Psoas muscle (tissue), 7 donors: ENCODE measurements at regions not wholly inside any gene's neighbourhood (a gene's known extent, or its start where the extent isn't known, plus 50 kb on each side); places are given as distances from the start of the nearest gene placed in this dataset.

Experiments used
- ATAC-seq, 4 donors: fragments of 200-7000 bp; cut with Tn5 transposase; one replicate each; pipeline ENCODE4 v1.9.1; 2020; ENCODE audit warnings: moderate library complexity in 3 of 4, mild to moderate bottlenecking in 2 of 4
- DNase-seq, 2 donors: peaks; one replicate each; pipeline ENCODE4 v3.0.0-alpha.2; 2020
- H3K27ac ChIP-seq: fragments of 200-600 bp; one replicate; pipeline ENCODE4 v1.8.0; 2022
- H3K27me3 ChIP-seq, 3 donors: fragments of 200-600 bp in 1 of 3; one replicate each; pipeline versions ENCODE4 v1.6.1 to v1.8.0; 2013 to 2022; ENCODE audit warnings: low read length in 2 of 3, mild to moderate bottlenecking in 2 of 3, moderate library complexity in 1 of 3; ENCODE audit not compliant: insufficient read depth in 3 of 3
- H3K36me3 ChIP-seq, 2 donors: fragments of 200-600 bp in 1 of 2; one replicate each; pipeline versions ENCODE4 v1.6.1 to v1.8.0; 2013 to 2022; ENCODE audit warnings: low read depth in 1 of 2, mild to moderate bottlenecking in 1 of 2, moderate library complexity in 1 of 2; ENCODE audit not compliant: insufficient read depth in 1 of 2
- H3K4me1 ChIP-seq: fragments of 200-600 bp; one replicate; pipeline ENCODE4 v1.8.0; 2022
- H3K4me3 ChIP-seq: fragments of 200-600 bp; one replicate; pipeline ENCODE4 v1.8.0; 2022; ENCODE audit warnings: mild to moderate bottlenecking
- H3K9me3 ChIP-seq: fragments of 200-600 bp; one replicate; pipeline ENCODE4 v1.8.0; 2022
- WGBS, 3 donors: extraction: QIAGEN DNeasy Blood & Tissue Kit; methylation state at CpG; one replicate each; pipeline versions ENCODE4 v1.1.6 to v1.1.7; 2013; 5-methylcytosine and 5-hydroxymethylcytosine counted together
- intact Hi-C, 2 donors: fragments of 100-400 bp; cut with DNase I; formaldehyde crosslinking; loops; one replicate each; pipeline versions ENCODE4 v1.11.0 to v1.14.2; 2022
- TF ChIP-seq, protein P1 (sequence below): fragments of 200-600 bp; IDR thresholded peaks from one replicate; pipeline ENCODE4 v1.8.0; 2022; ENCODE audit warnings: antibody characterized with exemption
- donor health status: healthy with polysubstance abuse.
- donor health status: DM: no; HTN: no; CAD: no; lungs with moderate emphysema.
- donor health status: Bipolar disorder and iron deficiency.
- donor health status: healthy.
- donor health status: DM: yes; HTN: yes; CAD: no.
- donor health status: DM: no; HTN: no; CAD: no.
- donor health status: DM: yes; HTN: yes; CAD: no.

DNA sequence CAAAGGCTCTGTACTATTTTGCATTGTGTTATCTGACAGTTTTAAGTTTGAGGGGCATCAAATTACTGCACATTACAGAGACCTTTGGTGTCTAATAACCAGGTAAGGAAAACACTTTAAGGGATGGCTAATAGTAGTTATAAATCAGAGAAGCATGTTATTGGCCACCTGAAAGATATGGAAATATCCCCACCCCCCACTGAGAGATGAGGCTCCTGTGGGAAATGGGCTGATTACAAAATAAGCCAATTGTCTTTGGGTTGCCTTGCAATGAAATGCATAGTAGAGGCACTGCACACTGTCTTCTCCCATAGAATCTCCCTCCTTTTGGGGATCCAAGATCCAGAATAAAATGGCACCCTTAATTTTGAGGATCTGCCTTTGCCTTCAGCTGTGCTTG lies 91.0 kb downstream of the IGLL5 start:
- intact Hi-C loops, result no loop called here
- ATAC-seq, result no peak
- peaks cover 22% of the 10 kb centered on the region for H3K9me3 ChIP-seq
- no peak for DNase-seq
- no peak overlapping the region for H3K4me3 ChIP-seq
- TF ChIP-seq, protein P1, sequence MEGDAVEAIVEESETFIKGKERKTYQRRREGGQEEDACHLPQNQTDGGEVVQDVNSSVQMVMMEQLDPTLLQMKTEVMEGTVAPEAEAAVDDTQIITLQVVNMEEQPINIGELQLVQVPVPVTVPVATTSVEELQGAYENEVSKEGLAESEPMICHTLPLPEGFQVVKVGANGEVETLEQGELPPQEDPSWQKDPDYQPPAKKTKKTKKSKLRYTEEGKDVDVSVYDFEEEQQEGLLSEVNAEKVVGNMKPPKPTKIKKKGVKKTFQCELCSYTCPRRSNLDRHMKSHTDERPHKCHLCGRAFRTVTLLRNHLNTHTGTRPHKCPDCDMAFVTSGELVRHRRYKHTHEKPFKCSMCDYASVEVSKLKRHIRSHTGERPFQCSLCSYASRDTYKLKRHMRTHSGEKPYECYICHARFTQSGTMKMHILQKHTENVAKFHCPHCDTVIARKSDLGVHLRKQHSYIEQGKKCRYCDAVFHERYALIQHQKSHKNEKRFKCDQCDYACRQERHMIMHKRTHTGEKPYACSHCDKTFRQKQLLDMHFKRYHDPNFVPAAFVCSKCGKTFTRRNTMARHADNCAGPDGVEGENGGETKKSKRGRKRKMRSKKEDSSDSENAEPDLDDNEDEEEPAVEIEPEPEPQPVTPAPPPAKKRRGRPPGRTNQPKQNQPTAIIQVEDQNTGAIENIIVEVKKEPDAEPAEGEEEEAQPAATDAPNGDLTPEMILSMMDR, result no peak
- no peak overlapping the region for H3K27ac ChIP-seq
- H3K4me1 ChIP-seq, result no peaks in the 10 kb centered on the region
- peaks cover 0 to 3% (median 1%) of the 10 kb centered on the region in 3 donors for H3K27me3 ChIP-seq
- H3K36me3 ChIP-seq, result no peaks in the 10 kb centered on the region

DNA sequence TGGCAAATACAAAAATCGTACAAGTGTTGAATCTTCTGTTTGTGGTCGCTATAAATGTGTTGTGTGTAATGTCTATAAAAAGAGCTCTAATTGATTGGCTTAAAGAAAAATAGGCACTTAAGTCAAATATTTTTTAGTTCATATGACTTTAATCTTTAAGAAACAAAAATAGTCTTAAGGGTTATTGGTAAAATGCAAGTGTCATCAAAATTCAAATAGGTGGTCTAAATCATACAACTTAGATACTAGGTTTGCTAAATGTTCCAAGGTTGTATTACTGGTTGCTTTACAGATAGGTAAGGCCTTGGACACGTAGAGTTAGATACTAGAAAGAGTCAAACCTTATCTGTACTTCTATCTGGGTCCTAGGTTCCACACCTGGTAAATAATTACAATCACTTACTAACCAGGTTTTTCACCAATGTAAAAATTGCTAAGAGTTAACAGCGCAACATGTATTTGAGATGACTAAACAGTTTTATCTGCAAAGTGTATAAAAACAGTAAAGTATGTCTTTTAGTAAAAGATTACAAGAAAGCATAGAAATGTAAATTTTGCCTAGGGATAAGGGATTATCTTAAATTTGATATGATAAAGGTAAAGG lies 91.1 kb upstream of the GNAZ start:
- intact Hi-C loops, result no loop called here
- H3K27me3 ChIP-seq, result peaks cover 0 to 3% (median 1%) of the 10 kb centered on the region in 3 donors
- TF ChIP-seq, protein P1, result no peak
- H3K4me1 ChIP-seq, result no peaks in the 10 kb centered on the region
- 52 to 60% (median 59%) methylated on average over 4 of the region's 4 CpGs for WGBS, 3 donors
- DNase-seq (no peak), ATAC-seq (no peak)
- peaks cover 22% of the 10 kb centered on the region for H3K9me3 ChIP-seq
- H3K27ac ChIP-seq, result no peak overlapping the region
- H3K4me3 ChIP-seq, result no peak overlapping the region
- H3K36me3 ChIP-seq, result no peaks in the 10 kb centered on the region

DNA sequence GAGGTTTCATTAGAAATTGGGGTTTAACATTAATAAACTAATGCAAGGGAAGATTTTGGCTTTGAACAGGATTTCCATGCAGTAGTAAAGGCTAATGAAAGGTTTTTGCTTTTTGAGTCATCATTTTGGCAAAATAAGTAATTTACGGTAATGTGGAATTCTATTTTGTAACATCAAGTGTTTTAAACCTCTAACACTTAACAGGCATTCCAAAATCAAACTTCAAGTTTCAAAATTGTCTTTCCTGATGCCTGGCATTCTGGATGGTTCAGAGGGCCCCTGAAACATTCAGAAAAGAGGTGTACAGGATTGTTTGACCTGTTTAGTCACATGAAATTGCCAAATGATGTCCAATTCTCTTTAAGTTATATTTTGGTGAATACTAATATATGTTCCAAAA lies 90.4 kb upstream of the GNAZ start:
- H3K36me3 ChIP-seq, result no peaks in the 10 kb centered on the region
- ATAC-seq, result no peak
- H3K9me3 ChIP-seq, result peaks cover 22% of the 10 kb centered on the region
- no peaks in the 10 kb centered on the region for H3K4me1 ChIP-seq
- TF ChIP-seq, protein P1, result no peak
- H3K27me3 ChIP-seq, result peaks cover 0 to 7% (median 1%) of the 10 kb centered on the region in 3 donors
- no peak for DNase-seq
- WGBS, 3 donors, result 72 to 87% (median 80%) methylated on average over 1 of the region's 1 CpG
- H3K4me3 ChIP-seq, result no peak overlapping the region
- intact Hi-C loops, result no loop called here
- H3K27ac ChIP-seq, result no peak overlapping the region

DNA sequence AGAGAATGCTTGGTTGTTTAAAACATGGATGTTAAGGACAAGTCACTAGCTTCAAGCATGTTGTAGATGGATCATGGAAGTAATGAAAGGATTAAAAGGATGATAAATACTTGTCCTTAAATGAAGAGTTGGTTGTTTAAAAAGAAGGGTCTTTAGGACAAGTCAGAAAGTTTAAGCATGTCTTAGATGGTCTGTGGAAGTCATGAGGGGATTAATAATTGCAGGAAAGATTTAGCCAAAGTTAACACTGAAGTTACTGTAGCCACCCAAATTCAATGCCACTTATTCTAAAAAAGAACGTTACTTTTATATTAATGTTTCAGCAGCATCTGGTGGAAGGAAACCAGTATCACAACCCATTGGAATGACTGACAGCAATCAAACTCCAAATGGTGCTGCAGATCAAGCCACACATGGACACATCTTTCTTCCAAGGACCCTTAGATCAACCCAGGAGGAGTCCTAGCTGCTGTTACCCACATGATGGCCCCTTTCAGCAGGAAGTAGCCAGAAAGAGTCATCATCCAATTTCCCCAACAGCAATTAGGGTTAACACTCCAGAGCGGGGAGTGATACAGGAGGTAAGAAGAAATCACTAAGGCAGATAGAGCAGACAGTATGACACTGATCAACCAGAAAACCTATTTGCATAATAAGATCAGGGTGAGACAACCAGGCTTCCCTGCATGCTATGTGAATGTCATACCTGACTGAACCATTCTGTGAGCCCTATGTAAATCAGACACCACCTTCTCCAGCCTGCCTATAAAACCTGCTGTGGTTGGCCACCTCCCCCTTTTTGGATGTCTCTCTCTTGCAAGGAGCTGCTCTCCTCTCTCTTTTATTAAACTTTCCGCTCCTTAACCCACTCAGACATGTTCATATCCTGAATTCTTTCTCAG lies 88.4 kb upstream of the GNAZ start:
- Histone ChIP-seq H3K4me1 (no peaks in the 10 kb centered on the region), H3K36me3 (no peaks in the 10 kb centered on the region), H3K9me3 (peaks cover 22% of the 10 kb centered on the region), H3K4me3 (no peak overlapping the region), H3K27ac (no peak overlapping the region), H3K27me3 (peaks cover 0 to 16% (median 0%) of the 10 kb centered on the region in 3 donors)
- ATAC-seq, result no peak
- no peak for DNase-seq
- TF ChIP-seq, protein P1, result no peak
- 63% methylated on average over 3 of the region's 3 CpGs for WGBS, 3 donors
- intact Hi-C loops, result no loop called here
